GM23338 (cell line): ENCODE measurements at regions not wholly inside any gene's neighbourhood (a gene's known extent, or its start where the extent isn't known, plus 50 kb on each side); places are given as distances from the start of the nearest gene placed in this dataset.

ENCODE experiments used
- ATAC-seq: fragments of 200-7000 bp; cut with Tn5 transposase; 3 replicates; pipeline ENCODE4 v1.9.1; 2020
- DNase-seq: peaks from one replicate; pipeline ENCODE4 v3.0.0-alpha.2; 2015; ENCODE audit warnings: low spot score
- H2AFZ ChIP-seq: fragments of 200-600 bp; sonication (generic); 2 replicates; pipeline ENCODE4 v1.8.0; 2016; ENCODE audit warnings: antibody characterized with exemption, mild to moderate bottlenecking, moderate library complexity
- H3F3A ChIP-seq: fragments of 200-600 bp; sonication (generic); replicated peaks from 2 replicates; pipeline ENCODE4 v1.8.0; 2017; ENCODE audit warnings: antibody characterized with exemption, mixed run types, low read depth
- H3K27ac ChIP-seq: fragments of 200-600 bp; sonication (generic); 2 replicates; pipeline ENCODE4 v1.6.1; 2016; ENCODE audit warnings: low read depth
- H3K27me3 ChIP-seq: fragments of 200-600 bp; sonication (generic); 2 replicates; pipeline ENCODE4 v1.8.0; 2016; ENCODE audit warnings: mild to moderate bottlenecking, mixed run types, moderate library complexity; ENCODE audit not compliant: insufficient read depth
- H3K36me3 ChIP-seq: fragments of 200-600 bp; sonication (generic); 2 replicates; pipeline ENCODE4 v1.8.0; 2016; ENCODE audit warnings: mild to moderate bottlenecking; ENCODE audit not compliant: insufficient read depth
- H3K4me1 ChIP-seq: fragments of 200-600 bp; sonication (generic); 2 replicates; pipeline ENCODE4 v1.8.0; 2016; ENCODE audit warnings: mild to moderate bottlenecking, moderate library complexity; ENCODE audit not compliant: insufficient read depth
- H3K4me2 ChIP-seq: fragments of 200-600 bp; sonication (generic); 2 replicates; pipeline ENCODE4 v1.7.1; 2017; ENCODE audit warnings: mixed run types
- H3K4me3 ChIP-seq: fragments of 200-600 bp; sonication (generic); 2 replicates; pipeline ENCODE4 v1.6.1; 2016; ENCODE audit warnings: mixed run types
- H3K79me2 ChIP-seq: fragments of 200-600 bp; sonication (generic); replicated peaks from 2 replicates; pipeline ENCODE4 v1.8.0; 2017; ENCODE audit warnings: mild to moderate bottlenecking; ENCODE audit not compliant: insufficient read depth
- H3K9me2 ChIP-seq: fragments of 200-600 bp; sonication (generic); 2 replicates; pipeline ENCODE4 v1.8.0; 2017; ENCODE audit not compliant: insufficient read depth
- H4K20me1 ChIP-seq: fragments of 200-600 bp; sonication (generic); replicated peaks from 2 replicates; pipeline ENCODE4 v1.8.0; 2017; ENCODE audit warnings: mild to moderate bottlenecking; ENCODE audit not compliant: insufficient read depth
- H3K27ac Mint-ChIP-seq: 2 replicates; pipeline ENCODE4 v1.8.0; 2020; ENCODE audit warnings: inconsistent platforms, mild to moderate bottlenecking, moderate library complexity, mixed read lengths
- H3K27me3 Mint-ChIP-seq: 3 replicates; pipeline ENCODE4 v1.8.0; 2022; ENCODE audit warnings: low read depth, mild to moderate bottlenecking, moderate library complexity, mixed read lengths, inconsistent platforms; ENCODE audit not compliant: insufficient read depth, poor library complexity
- H3K36me3 Mint-ChIP-seq: 3 replicates; pipeline ENCODE4 v1.8.0; 2021; ENCODE audit warnings: low read depth, mild to moderate bottlenecking, inconsistent platforms, moderate library complexity, mixed read lengths
- H3K4me1 Mint-ChIP-seq: 3 replicates; pipeline ENCODE4 v1.8.0; 2020; ENCODE audit warnings: mild to moderate bottlenecking, inconsistent platforms, mixed read lengths
- H3K4me3 Mint-ChIP-seq: 3 replicates; pipeline ENCODE4 v1.8.0; 2021; ENCODE audit warnings: moderate library complexity, mild to moderate bottlenecking, inconsistent platforms, mixed read lengths
- H3K9me3 Mint-ChIP-seq: 3 replicates; pipeline ENCODE4 v1.8.0; 2020; ENCODE audit warnings: moderate library complexity, mild to moderate bottlenecking, inconsistent platforms, mixed read lengths
- CREB1 ChIP-seq: fragments of 250-450 bp; sonication (Bioruptor Pico); IDR thresholded peaks from 2 replicates; pipeline ENCODE4 v1.5.0; 2020; ENCODE audit warnings: low read depth, mild to moderate bottlenecking, moderate library complexity
- EZH2 ChIP-seq: fragments of 200-600 bp; sonication (generic); IDR thresholded peaks from one replicate; pipeline ENCODE4 v1.8.0; 2017; ENCODE audit warnings: antibody characterized with exemption, mild to moderate bottlenecking, low read depth; ENCODE audit not compliant: unreplicated experiment
- EZH2phosphoT487 ChIP-seq: fragments of 200-600 bp; sonication (generic); IDR thresholded peaks from one replicate; pipeline ENCODE4 v1.8.1; 2018; ENCODE audit warnings: antibody characterized with exemption; ENCODE audit not compliant: unreplicated experiment
- JUNB ChIP-seq: IDR thresholded peaks from one replicate; pipeline ENCODE4 v1.6.1; 2016; ENCODE audit warnings: antibody characterized with exemption; ENCODE audit not compliant: unreplicated experiment
- NANOG ChIP-seq: IDR thresholded peaks from 2 replicates; pipeline ENCODE4 v1.6.1; 2016; ENCODE audit warnings: antibody characterized with exemption, borderline replicate concordance
- POLR2AphosphoS5 ChIP-seq: IDR thresholded peaks from 2 replicates; pipeline ENCODE4 v1.6.1; 2016; ENCODE audit warnings: antibody characterized with exemption, low read depth
- STAT1 ChIP-seq: IDR thresholded peaks from one replicate; pipeline ENCODE4 v1.6.1; 2016; ENCODE audit warnings: antibody characterized with exemption; ENCODE audit not compliant: unreplicated experiment
- ZNF114 ChIP-seq: fragments of 250-450 bp; sonication (Bioruptor Pico); IDR thresholded peaks from 2 replicates; pipeline ENCODE4 v1.5.0; 2020; ENCODE audit warnings: mild to moderate bottlenecking, moderate library complexity
- ZNF331 ChIP-seq: fragments of 250-450 bp; sonication (Bioruptor Pico); IDR thresholded peaks from 2 replicates; pipeline ENCODE4 v1.5.0; 2020; ENCODE audit warnings: low read depth, mild to moderate bottlenecking, moderate library complexity
- TF ChIP-seq, protein P1 (sequence below), 2 experiments: fragments of 200-600 bp in 1 of 2; sonication (generic) in 1 of 2; conservative IDR thresholded peaks; 2 replicates each; pipeline versions ENCODE4 v1.5.1 to v1.6.1; 2016 to 2017; ENCODE audit warnings: antibody characterized with exemption in 2 of 2, low read depth in 2 of 2, mild to moderate bottlenecking in 2 of 2, moderate library complexity in 1 of 2
- TF ChIP-seq, protein P2 (sequence below): IDR thresholded peaks from 2 replicates; pipeline ENCODE4 v1.6.1; 2016; ENCODE audit warnings: antibody characterized with exemption
- TF ChIP-seq, protein P3 (sequence below): fragments of 250-450 bp; sonication (Bioruptor Pico); IDR thresholded peaks from 2 replicates; pipeline ENCODE4 v1.5.0; 2020; ENCODE audit warnings: mild to moderate bottlenecking, moderate library complexity

DNA sequence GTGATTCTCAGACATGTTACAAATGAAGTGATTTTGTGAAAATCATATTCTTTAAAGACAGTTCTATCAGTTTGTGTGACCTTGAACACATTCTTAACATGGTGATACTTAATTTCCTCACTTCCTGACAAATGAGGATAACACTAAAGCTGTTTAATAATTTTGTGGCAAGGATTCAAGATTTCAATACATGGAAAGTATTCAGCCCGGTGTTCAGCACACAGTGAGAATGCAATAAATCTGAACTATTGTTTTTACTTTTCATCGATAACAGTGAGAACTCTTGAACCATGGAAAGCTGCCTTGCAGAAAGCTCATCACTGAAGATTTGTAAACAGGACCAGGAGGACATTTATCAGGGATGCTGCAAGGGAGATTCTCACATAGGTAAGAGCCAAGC lies 57.1 kb upstream of the C5orf46 start:
- Mint-ChIP-seq H3K36me3 (no peaks in the 10 kb centered on the region), H3K4me3 (no peak overlapping the region), H3K27me3 (peaks cover 3% of the 10 kb centered on the region), H3K27ac (no peak overlapping the region), H3K9me3 (no peaks in the 10 kb centered on the region; the same call in 2 of the 3 replicates), H3K4me1 (no peaks in the 10 kb centered on the region)
- Histone ChIP-seq H3K4me2 (no peak overlapping the region), H3K27ac (no peak overlapping the region), H3K4me3 (no peak overlapping the region), H3K36me3 (no peaks in the 10 kb centered on the region; the same call in 1 of the 2 replicates), H3K79me2 (no peaks in the 10 kb centered on the region), H4K20me1 (no peaks in the 10 kb centered on the region; the same call in 1 of the 2 replicates), H2AFZ (no peak overlapping the region), H3K4me1 (no peaks in the 10 kb centered on the region), H3K9me2 (no peaks in the 10 kb centered on the region), H3K27me3 (no peaks in the 10 kb centered on the region), H3F3A (no peaks in the 10 kb centered on the region)
- DNase-seq (no peak), ATAC-seq (no peak)
- TF ChIP-seq ZNF114 (CRISPR knock-in tag) = no peak
- TF ChIP-seq POLR2AphosphoS5 = no peak
- TF ChIP-seq, protein P1, sequence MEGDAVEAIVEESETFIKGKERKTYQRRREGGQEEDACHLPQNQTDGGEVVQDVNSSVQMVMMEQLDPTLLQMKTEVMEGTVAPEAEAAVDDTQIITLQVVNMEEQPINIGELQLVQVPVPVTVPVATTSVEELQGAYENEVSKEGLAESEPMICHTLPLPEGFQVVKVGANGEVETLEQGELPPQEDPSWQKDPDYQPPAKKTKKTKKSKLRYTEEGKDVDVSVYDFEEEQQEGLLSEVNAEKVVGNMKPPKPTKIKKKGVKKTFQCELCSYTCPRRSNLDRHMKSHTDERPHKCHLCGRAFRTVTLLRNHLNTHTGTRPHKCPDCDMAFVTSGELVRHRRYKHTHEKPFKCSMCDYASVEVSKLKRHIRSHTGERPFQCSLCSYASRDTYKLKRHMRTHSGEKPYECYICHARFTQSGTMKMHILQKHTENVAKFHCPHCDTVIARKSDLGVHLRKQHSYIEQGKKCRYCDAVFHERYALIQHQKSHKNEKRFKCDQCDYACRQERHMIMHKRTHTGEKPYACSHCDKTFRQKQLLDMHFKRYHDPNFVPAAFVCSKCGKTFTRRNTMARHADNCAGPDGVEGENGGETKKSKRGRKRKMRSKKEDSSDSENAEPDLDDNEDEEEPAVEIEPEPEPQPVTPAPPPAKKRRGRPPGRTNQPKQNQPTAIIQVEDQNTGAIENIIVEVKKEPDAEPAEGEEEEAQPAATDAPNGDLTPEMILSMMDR (conservative IDR thresholded peaks at IDR 0.05; ENCODE audit: low read depth in 2 of 2) = no peak
- TF ChIP-seq CREB1 = no peak
- no peak for TF ChIP-seq STAT1
- no peak for TF ChIP-seq JUNB
- TF ChIP-seq, protein P2, sequence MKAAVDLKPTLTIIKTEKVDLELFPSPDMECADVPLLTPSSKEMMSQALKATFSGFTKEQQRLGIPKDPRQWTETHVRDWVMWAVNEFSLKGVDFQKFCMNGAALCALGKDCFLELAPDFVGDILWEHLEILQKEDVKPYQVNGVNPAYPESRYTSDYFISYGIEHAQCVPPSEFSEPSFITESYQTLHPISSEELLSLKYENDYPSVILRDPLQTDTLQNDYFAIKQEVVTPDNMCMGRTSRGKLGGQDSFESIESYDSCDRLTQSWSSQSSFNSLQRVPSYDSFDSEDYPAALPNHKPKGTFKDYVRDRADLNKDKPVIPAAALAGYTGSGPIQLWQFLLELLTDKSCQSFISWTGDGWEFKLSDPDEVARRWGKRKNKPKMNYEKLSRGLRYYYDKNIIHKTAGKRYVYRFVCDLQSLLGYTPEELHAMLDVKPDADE = no peak
- TF ChIP-seq EZH2phosphoT487 = no peak
- no peak for TF ChIP-seq ZNF331
- TF ChIP-seq, protein P3, sequence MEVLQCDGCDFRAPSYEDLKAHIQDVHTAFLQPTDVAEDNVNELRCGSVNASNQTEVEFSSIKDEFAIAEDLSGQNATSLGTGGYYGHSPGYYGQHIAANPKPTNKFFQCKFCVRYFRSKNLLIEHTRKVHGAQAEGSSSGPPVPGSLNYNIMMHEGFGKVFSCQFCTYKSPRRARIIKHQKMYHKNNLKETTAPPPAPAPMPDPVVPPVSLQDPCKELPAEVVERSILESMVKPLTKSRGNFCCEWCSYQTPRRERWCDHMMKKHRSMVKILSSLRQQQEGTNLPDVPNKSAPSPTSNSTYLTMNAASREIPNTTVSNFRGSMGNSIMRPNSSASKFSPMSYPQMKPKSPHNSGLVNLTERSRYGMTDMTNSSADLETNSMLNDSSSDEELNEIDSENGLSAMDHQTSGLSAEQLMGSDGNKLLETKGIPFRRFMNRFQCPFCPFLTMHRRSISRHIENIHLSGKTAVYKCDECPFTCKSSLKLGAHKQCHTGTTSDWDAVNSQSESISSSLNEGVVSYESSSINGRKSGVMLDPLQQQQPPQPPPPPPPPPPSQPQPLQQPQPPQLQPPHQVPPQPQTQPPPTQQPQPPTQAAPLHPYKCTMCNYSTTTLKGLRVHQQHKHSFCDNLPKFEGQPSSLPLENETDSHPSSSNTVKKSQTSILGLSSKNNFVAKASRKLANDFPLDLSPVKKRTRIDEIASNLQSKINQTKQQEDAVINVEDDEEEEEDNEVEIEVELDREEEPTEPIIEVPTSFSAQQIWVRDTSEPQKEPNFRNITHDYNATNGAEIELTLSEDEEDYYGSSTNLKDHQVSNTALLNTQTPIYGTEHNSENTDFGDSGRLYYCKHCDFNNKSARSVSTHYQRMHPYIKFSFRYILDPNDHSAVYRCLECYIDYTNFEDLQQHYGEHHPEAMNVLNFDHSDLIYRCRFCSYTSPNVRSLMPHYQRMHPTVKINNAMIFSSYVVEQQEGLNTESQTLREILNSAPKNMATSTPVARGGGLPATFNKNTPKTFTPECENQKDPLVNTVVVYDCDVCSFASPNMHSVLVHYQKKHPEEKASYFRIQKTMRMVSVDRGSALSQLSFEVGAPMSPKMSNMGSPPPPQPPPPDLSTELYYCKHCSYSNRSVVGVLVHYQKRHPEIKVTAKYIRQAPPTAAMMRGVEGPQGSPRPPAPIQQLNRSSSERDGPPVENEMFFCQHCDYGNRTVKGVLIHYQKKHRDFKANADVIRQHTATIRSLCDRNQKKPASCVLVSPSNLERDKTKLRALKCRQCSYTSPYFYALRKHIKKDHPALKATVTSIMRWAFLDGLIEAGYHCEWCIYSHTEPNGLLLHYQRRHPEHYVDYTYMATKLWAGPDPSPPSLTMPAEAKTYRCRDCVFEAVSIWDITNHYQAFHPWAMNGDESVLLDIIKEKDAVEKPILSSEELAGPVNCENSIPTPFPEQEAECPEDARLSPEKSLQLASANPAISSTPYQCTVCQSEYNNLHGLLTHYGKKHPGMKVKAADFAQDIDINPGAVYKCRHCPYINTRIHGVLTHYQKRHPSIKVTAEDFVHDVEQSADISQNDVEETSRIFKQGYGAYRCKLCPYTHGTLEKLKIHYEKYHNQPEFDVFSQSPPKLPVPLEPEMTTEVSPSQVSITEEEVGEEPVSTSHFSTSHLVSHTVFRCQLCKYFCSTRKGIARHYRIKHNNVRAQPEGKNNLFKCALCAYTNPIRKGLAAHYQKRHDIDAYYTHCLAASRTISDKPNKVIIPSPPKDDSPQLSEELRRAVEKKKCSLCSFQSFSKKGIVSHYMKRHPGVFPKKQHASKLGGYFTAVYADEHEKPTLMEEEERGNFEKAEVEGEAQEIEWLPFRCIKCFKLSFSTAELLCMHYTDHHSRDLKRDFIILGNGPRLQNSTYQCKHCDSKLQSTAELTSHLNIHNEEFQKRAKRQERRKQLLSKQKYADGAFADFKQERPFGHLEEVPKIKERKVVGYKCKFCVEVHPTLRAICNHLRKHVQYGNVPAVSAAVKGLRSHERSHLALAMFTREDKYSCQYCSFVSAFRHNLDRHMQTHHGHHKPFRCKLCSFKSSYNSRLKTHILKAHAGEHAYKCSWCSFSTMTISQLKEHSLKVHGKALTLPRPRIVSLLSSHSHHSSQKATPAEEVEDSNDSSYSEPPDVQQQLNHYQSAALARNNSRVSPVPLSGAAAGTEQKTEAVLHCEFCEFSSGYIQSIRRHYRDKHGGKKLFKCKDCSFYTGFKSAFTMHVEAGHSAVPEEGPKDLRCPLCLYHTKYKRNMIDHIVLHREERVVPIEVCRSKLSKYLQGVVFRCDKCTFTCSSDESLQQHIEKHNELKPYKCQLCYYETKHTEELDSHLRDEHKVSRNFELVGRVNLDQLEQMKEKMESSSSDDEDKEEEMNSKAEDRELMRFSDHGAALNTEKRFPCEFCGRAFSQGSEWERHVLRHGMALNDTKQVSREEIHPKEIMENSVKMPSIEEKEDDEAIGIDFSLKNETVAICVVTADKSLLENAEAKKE (CRISPR knock-in tag) = no peak
- no peak for TF ChIP-seq EZH2
- TF ChIP-seq NANOG = no peak
